Heart left ventricle (tissue), 16 donors: ENCODE measurements at regions not wholly inside any gene's neighbourhood (a gene's known extent, or its start where the extent isn't known, plus 50 kb on each side); places are given as distances from the start of the nearest gene placed in this dataset.

Source experiments
- ATAC-seq, 4 donors: fragments of 200-7000 bp; cut with Tn5 transposase; one replicate each; pipeline ENCODE4 v1.9.1; 2020 to 2022; ENCODE audit warnings: moderate library complexity in 4 of 4, mild to moderate bottlenecking in 3 of 4, moderate number of reproducible peaks in 1 of 4
- DNase-seq, 5 donors: peaks; one replicate each; pipeline ENCODE4 v3.0.0-alpha.2; 2020
- H3K27ac ChIP-seq, 12 donors: fragments of 200-600 bp; sonication (generic) in 4 of 12; one replicate each; pipeline versions ENCODE4 v1.5.0 to v1.8.0; 2016 to 2022; ENCODE audit warnings: mild to moderate bottlenecking in 2 of 12
- H3K27me3 ChIP-seq, 9 donors: fragments of 200-600 bp; sonication (generic) in 2 of 9; one replicate each; pipeline versions ENCODE4 v1.5.1 to v1.8.0; 2016 to 2022; ENCODE audit warnings: mild to moderate bottlenecking in 3 of 9
- H3K36me3 ChIP-seq, 9 donors: fragments of 200-600 bp; sonication (generic) in 2 of 9; one replicate each; pipeline versions ENCODE4 v1.5.0 to v1.8.0; 2018 to 2022; ENCODE audit warnings: mild to moderate bottlenecking in 2 of 9
- H3K4me1 ChIP-seq, 12 donors: fragments of 200-600 bp; sonication (generic) in 4 of 12; one replicate each; pipeline versions ENCODE4 v1.5.0 to v1.8.0; 2016 to 2022; ENCODE audit warnings: mild to moderate bottlenecking in 3 of 12
- H3K4me3 ChIP-seq, 12 donors: fragments of 200-600 bp; sonication (generic) in 4 of 12; one replicate each; pipeline versions ENCODE4 v1.5.0 to v1.8.0; 2017 to 2022; ENCODE audit warnings: mild to moderate bottlenecking in 9 of 12, moderate library complexity in 4 of 12
- H3K9me3 ChIP-seq, 12 donors: fragments of 200-600 bp; sonication (generic) in 4 of 12; one replicate each; pipeline versions ENCODE4 v1.5.0 to v1.8.0; 2016 to 2022; ENCODE audit warnings: mild to moderate bottlenecking in 1 of 12
- CTCF ChIP-seq, 12 donors: fragments of 200-600 bp; sonication (generic) in 4 of 12; IDR thresholded peaks; one replicate each; pipeline versions ENCODE4 v1.5.0 to v1.8.0; 2018 to 2022; ENCODE audit warnings: antibody characterized with exemption in 12 of 12, mild to moderate bottlenecking in 5 of 12
- POLR2A ChIP-seq, 2 donors: fragments of 450-650 bp; IDR thresholded peaks; one replicate each; pipeline ENCODE4 v1.6.1; 2017; ENCODE audit warnings: antibody characterized with exemption in 2 of 2, mild to moderate bottlenecking in 2 of 2, moderate library complexity in 2 of 2
- WGBS, 4 donors: extraction: QIAGEN DNeasy Blood & Tissue Kit in 2 of 4; methylation state at CpG; one replicate each; pipeline versions ENCODE4 v1.1.5 to v1.1.7; 2013 to 2018; 5-methylcytosine and 5-hydroxymethylcytosine counted together
- intact Hi-C, 10 donors: fragments of 100-400 bp; cut with DNase I; formaldehyde crosslinking; loops; one replicate each; pipeline versions ENCODE4 v1.11.1 to v1.14.2; 2022
- donor health status: ischemic (EF 13 %, LVEDD 7.1; RV severe dilation, severe dysfunction).
- donor health status: healthy with polysubstance abuse.
- donor health status: DM: no; HTN: yes; CAD: no.
- donor health status: DM: no; HTN: no; CAD: no.
- donor health status: ischemic (EF 25% LVEDD 6.9; RV normal size, moderate dysfunction).
- donor health status: ischemic (EF 25% LVEDD 5.7; RV mildly dilated, moderate dysfunction).
- donor health status: healthy.
- donor health status: DM: yes; HTN: yes; CAD: no.
- donor health status: ischemic (EF 35%, LVEDD 5.7; RV mildly dilated, moderate dysfunction).
- donor health status: nonischemic (EF 11% LVEDD 7.7; RV severe dilation, severe dysfunction).
- donor health status: DM: yes; HTN: yes; CAD: no.
- donor health status: PGD.
- donor health status: ischemic (EF 29% LVEDD 5.4; RV normal size, mild dysfunction).
- donor health status: nonischemic (EF 23%, LVEDD 6.1; RV moderate dilation, normal function).

GRCh38 chr10:131773370-131774343 is 127.2 kb upstream of the PPP2R2D start:
- Histone ChIP-seq H3K27ac (no peak overlapping the region), H3K27me3 (peaks cover 0 to 4% (median 0%) of the 10 kb centered on the region in 9 donors), H3K4me1 (no peaks in the 10 kb centered on the region), H3K9me3 (peaks cover 0 to 32% (median 21%) of the 10 kb centered on the region in 12 donors), H3K36me3 (no peaks in the 10 kb centered on the region), H3K4me3 (no peak overlapping the region)
- ATAC-seq: no peak
- no peak for DNase-seq
- 68 to 74% (median 73%) methylated on average over 34 of the region's 34 CpGs for WGBS, 4 donors
- TF ChIP-seq CTCF (IDR thresholded peaks at IDR 0.05) (no peak), POLR2A (IDR thresholded peaks at IDR 0.05) (no peak)
- intact Hi-C loops: no loop called here

- intact Hi-C loops: no loop called here
- no peak overlapping the region for H3K4me3 ChIP-seq
- H3K9me3 ChIP-seq: peaks cover 0 to 35% (median 22%) of the 10 kb centered on the region in 12 donors
- DNase-seq: no peak
- WGBS, 4 donors: 78 to 86% (median 85%) methylated on average over 17 of the region's 17 CpGs
- no peaks in the 10 kb centered on the region for H3K36me3 ChIP-seq
- peaks cover 0 to 4% (median 0%) of the 10 kb centered on the region in 9 donors for H3K27me3 ChIP-seq
- H3K4me1 ChIP-seq: no peaks in the 10 kb centered on the region
- no peak for ATAC-seq
- no peak for TF ChIP-seq CTCF (IDR thresholded peaks at IDR 0.05)
- TF ChIP-seq POLR2A (IDR thresholded peaks at IDR 0.05): no peak
- H3K27ac ChIP-seq: no peak overlapping the region
Observed at GRCh38 chr10:131774681-131775085, 126.1 kb upstream of the PPP2R2D start.

- Histone ChIP-seq H3K36me3 (no peaks in the 10 kb centered on the region), H3K4me1 (no peaks in the 10 kb centered on the region), H3K9me3 (peaks cover 0 to 35% (median 22%) of the 10 kb centered on the region in 12 donors), H3K27ac (no peak overlapping the region), H3K27me3 (peaks cover 0 to 4% (median 0%) of the 10 kb centered on the region in 9 donors), H3K4me3 (no peak overlapping the region)
- DNase-seq (no peak), ATAC-seq (no peak)
- no peak for TF ChIP-seq CTCF (IDR thresholded peaks at IDR 0.05)
- no peak for TF ChIP-seq POLR2A (IDR thresholded peaks at IDR 0.05)
- WGBS, 4 donors: 66 to 75% (median 69%) methylated on average over 16 of the region's 16 CpGs
- intact Hi-C loops: no loop called here
Observed at GRCh38 chr10:131775433-131775832, 125.4 kb upstream of the PPP2R2D start.

GRCh38 chr10:131775833-131776232 is 125.0 kb upstream of the PPP2R2D start:
- Histone ChIP-seq H3K9me3 (peaks cover 0 to 35% (median 22%) of the 10 kb centered on the region in 12 donors), H3K27ac (no peak overlapping the region), H3K4me3 (no peak overlapping the region), H3K36me3 (no peaks in the 10 kb centered on the region), H3K4me1 (no peaks in the 10 kb centered on the region), H3K27me3 (peaks cover 0 to 4% (median 0%) of the 10 kb centered on the region in 9 donors)
- no peak for TF ChIP-seq CTCF (IDR thresholded peaks at IDR 0.05)
- TF ChIP-seq POLR2A (IDR thresholded peaks at IDR 0.05): no peak
- intact Hi-C loops: no loop called here
- DNase-seq: no peak
- no peak for ATAC-seq
- WGBS, 4 donors: 79 to 91% (median 88%) methylated on average over 11 of the region's 11 CpGs
